ENCODE measurements at regions not wholly inside any gene's neighbourhood (a gene's known extent, or its start where the extent isn't known, plus 50 kb on each side); places are given as distances from the start of the nearest gene placed in this dataset.

- no peak for TF ChIP-seq CTCF (IDR thresholded peaks at IDR 0.05)
- no peak overlapping the region for H3K27ac Mint-ChIP-seq
- no peaks in the 10 kb centered on the region for H3K27me3 Mint-ChIP-seq
- Histone ChIP-seq H3K27me3 (ENCODE audit: control insufficient read depth in 1 of 2, insufficient read depth in 2 of 2, low read length in 2 of 2) (no peaks in the 10 kb centered on the region), H3K4me1 (ENCODE audit: insufficient read depth, low read length) (no peaks in the 10 kb centered on the region), H3K27ac (ENCODE audit: low read depth in 1 of 2, low read length in 2 of 2) (no peak overlapping the region), H3K4me3 (ENCODE audit: low read length) (no peak overlapping the region), H3K9me3 (ENCODE audit: control insufficient read depth in 1 of 2, insufficient read depth in 1 of 2, low read length in 2 of 2) (no peaks in the 10 kb centered on the region), H3K36me3 (ENCODE audit: insufficient read depth, low read length) (no peaks in the 10 kb centered on the region)
- no peak for DNase-seq
- intact Hi-C loops (cut with DNase I, micrococcal nuclease) = no loop called here
- no peaks in the 10 kb centered on the region for H3K36me3 Mint-ChIP-seq (ENCODE audit: low read depth)
- ATAC-seq (ENCODE audit: poor library complexity) = no peak
- H3K4me1 Mint-ChIP-seq (ENCODE audit: low read depth) = no peaks in the 10 kb centered on the region
- H3K4me3 Mint-ChIP-seq = no peak overlapping the region
- ChIA-PET POLR2A (no interaction called here), CTCF (no interaction called here)
- peaks cover 2% of the 10 kb centered on the region for H3K9me3 Mint-ChIP-seq
Observed at GRCh38 chr9:16344343-16344742, 526.1 kb downstream of the BNC2 start.

GRCh38 chr9:16345902-16346301 lies 524.6 kb downstream of the BNC2 start:
- Mint-ChIP-seq H3K27me3 (no peaks in the 10 kb centered on the region), H3K4me3 (no peak overlapping the region), H3K27ac (no peak overlapping the region), H3K9me3 (peaks cover 2% of the 10 kb centered on the region), H3K36me3 (ENCODE audit: low read depth) (no peaks in the 10 kb centered on the region), H3K4me1 (ENCODE audit: low read depth) (no peaks in the 10 kb centered on the region)
- CTCF ChIA-PET = no interaction called here
- no peaks in the 10 kb centered on the region for H3K36me3 ChIP-seq (ENCODE audit: insufficient read depth, low read length)
- TF ChIP-seq CTCF (IDR thresholded peaks at IDR 0.05) = no peak
- no peak overlapping the region for H3K27ac ChIP-seq (ENCODE audit: low read depth in 1 of 2, low read length in 2 of 2)
- no peaks in the 10 kb centered on the region for H3K9me3 ChIP-seq (ENCODE audit: control insufficient read depth in 1 of 2, insufficient read depth in 1 of 2, low read length in 2 of 2)
- intact Hi-C loops (cut with DNase I, micrococcal nuclease) = no loop called here
- H3K4me1 ChIP-seq (ENCODE audit: insufficient read depth, low read length) = no peaks in the 10 kb centered on the region
- H3K4me3 ChIP-seq (ENCODE audit: low read length) = no peak overlapping the region
- no peaks in the 10 kb centered on the region for H3K27me3 ChIP-seq (ENCODE audit: control insufficient read depth in 1 of 2, insufficient read depth in 2 of 2, low read length in 2 of 2)
- POLR2A ChIA-PET = no interaction called here
- no peak for DNase-seq
- ATAC-seq (ENCODE audit: poor library complexity) = no peak

GRCh38 chr9:16347886-16348285 lies 522.6 kb downstream of the BNC2 start:
- no peak for ATAC-seq (ENCODE audit: poor library complexity)
- H3K27ac Mint-ChIP-seq = no peak overlapping the region
- Histone ChIP-seq H3K27ac (ENCODE audit: low read depth in 1 of 2, low read length in 2 of 2) (no peak overlapping the region), H3K36me3 (ENCODE audit: insufficient read depth, low read length) (no peaks in the 10 kb centered on the region), H3K27me3 (ENCODE audit: control insufficient read depth in 1 of 2, insufficient read depth in 2 of 2, low read length in 2 of 2) (no peaks in the 10 kb centered on the region), H3K9me3 (ENCODE audit: control insufficient read depth in 1 of 2, insufficient read depth in 1 of 2, low read length in 2 of 2) (no peaks in the 10 kb centered on the region), H3K4me1 (ENCODE audit: insufficient read depth, low read length) (no peaks in the 10 kb centered on the region), H3K4me3 (ENCODE audit: low read length) (no peak overlapping the region)
- DNase-seq = no peak
- no peak overlapping the region for H3K4me3 Mint-ChIP-seq
- intact Hi-C loops (cut with DNase I, micrococcal nuclease) = no loop called here
- no peaks in the 10 kb centered on the region for H3K27me3 Mint-ChIP-seq
- no peak for TF ChIP-seq CTCF (IDR thresholded peaks at IDR 0.05)
- H3K36me3 Mint-ChIP-seq (ENCODE audit: low read depth) = no peaks in the 10 kb centered on the region
- ChIA-PET POLR2A (no interaction called here), CTCF (no interaction called here)
- H3K4me1 Mint-ChIP-seq (ENCODE audit: low read depth) = no peaks in the 10 kb centered on the region
- peaks cover 2% of the 10 kb centered on the region for H3K9me3 Mint-ChIP-seq

All from CD4-positive, alpha-beta T cell (primary cell).